KOPT-K1 (cell line): ENCODE measurements at regions not wholly inside any gene's neighbourhood (a gene's known extent, or its start where the extent isn't known, plus 50 kb on each side); places are given as distances from the start of the nearest gene placed in this dataset.
"Not testable (repeated sequence)": the region's sequence is repeated elsewhere in the genome, so short reads cannot be mapped to it uniquely, and the experiment has no call there.

Source experiments
- H3K27ac ChIP-seq: fragments of 200-600 bp; sonication (generic); 2 replicates; pipeline ENCODE4 v1.5.1; 2016; ENCODE audit warnings: antibody characterized with exemption, mild to moderate bottlenecking, low read depth, low read length; ENCODE audit not compliant: poor library complexity, severe bottlenecking
- H3K36me3 ChIP-seq: fragments of 200-600 bp; sonication (generic); 2 replicates; pipeline ENCODE4 v1.5.1; 2017; ENCODE audit warnings: antibody characterized with exemption, mild to moderate bottlenecking, low read length, moderate library complexity; ENCODE audit not compliant: insufficient read depth
- H3K9me3 ChIP-seq: fragments of 200-600 bp; sonication (generic); 2 replicates; pipeline ENCODE4 v1.5.1; 2017; ENCODE audit warnings: antibody characterized with exemption, low read length, mild to moderate bottlenecking; ENCODE audit not compliant: insufficient read depth, poor library complexity, severe bottlenecking

GRCh38 chr14:86936556-86936955, 1056.4 kb downstream of the GALC start:
- no peaks in the 10 kb centered on the region for H3K9me3 ChIP-seq
- no peak overlapping the region for H3K27ac ChIP-seq
- no peaks in the 10 kb centered on the region for H3K36me3 ChIP-seq

GRCh38 chr14:86935241-86935885, 1057.6 kb downstream of the GALC start:
- Histone ChIP-seq H3K9me3 (no peaks in the 10 kb centered on the region), H3K36me3 (no peaks in the 10 kb centered on the region), H3K27ac (no peak overlapping the region)

GRCh38 chr14:86933958-86934595, 1058.9 kb downstream of the GALC start:
- Histone ChIP-seq H3K27ac (no peak overlapping the region), H3K9me3 (no peaks in the 10 kb centered on the region), H3K36me3 (no peaks in the 10 kb centered on the region)

- H3K27ac ChIP-seq, result no peak overlapping the region
- no peaks in the 10 kb centered on the region for H3K9me3 ChIP-seq
- H3K36me3 ChIP-seq, result no peaks in the 10 kb centered on the region
These were observed 1059.5 kb downstream of the GALC start for GRCh38 chr14:86933460-86933859.

GRCh38 chr14:86915406-86915805, 1077.6 kb downstream of the GALC start:
- Histone ChIP-seq H3K27ac (no peak overlapping the region), H3K36me3 (no peaks in the 10 kb centered on the region), H3K9me3 (no peaks in the 10 kb centered on the region)

- no peaks in the 10 kb centered on the region for H3K9me3 ChIP-seq
- no peak overlapping the region for H3K27ac ChIP-seq
- no peaks in the 10 kb centered on the region for H3K36me3 ChIP-seq
These were observed 1080.3 kb downstream of the GALC start for GRCh38 chr14:86912709-86913108.

GRCh38 chr14:86911486-86911885, 1081.5 kb downstream of the GALC start:
- H3K36me3 ChIP-seq, result no peaks in the 10 kb centered on the region
- no peaks in the 10 kb centered on the region for H3K9me3 ChIP-seq
- H3K27ac ChIP-seq, result no peak overlapping the region

- not testable (repeated sequence) for H3K36me3 ChIP-seq, H3K27ac ChIP-seq, H3K9me3 ChIP-seq
These were observed 1087.5 kb downstream of the GALC start for GRCh38 chr14:86905386-86905926.

GRCh38 chr14:86902176-86902950, 1090.6 kb downstream of the GALC start:
- Histone ChIP-seq H3K9me3 (no peaks in the 10 kb centered on the region), H3K36me3 (no peaks in the 10 kb centered on the region), H3K27ac (no peak overlapping the region)

- H3K27ac ChIP-seq, result no peak overlapping the region
- H3K9me3 ChIP-seq, result no peaks in the 10 kb centered on the region
- no peaks in the 10 kb centered on the region for H3K36me3 ChIP-seq
These were observed 1095.1 kb downstream of the GALC start for GRCh38 chr14:86897704-86898513.

- H3K36me3 ChIP-seq, result no peaks in the 10 kb centered on the region
These were observed 1095.8 kb downstream of the GALC start for GRCh38 chr14:86897224-86897623.

GRCh38 chr14:86896701-86897100, 1096.3 kb downstream of the GALC start:
- Histone ChIP-seq H3K27ac (no peak overlapping the region), H3K36me3 (no peaks in the 10 kb centered on the region), H3K9me3 (no peaks in the 10 kb centered on the region)

More at GRCh38 chr14:86897224-86897623, 1095.8 kb downstream of the GALC start:
- Histone ChIP-seq H3K9me3 (no peaks in the 10 kb centered on the region), H3K27ac (no peak overlapping the region)

- Histone ChIP-seq H3K36me3 (no peaks in the 10 kb centered on the region), H3K9me3 (no peaks in the 10 kb centered on the region), H3K27ac (no peak overlapping the region)
These were observed 1100.6 kb downstream of the GALC start for GRCh38 chr14:86892152-86892956.

- Histone ChIP-seq H3K9me3 (no peaks in the 10 kb centered on the region), H3K36me3 (no peaks in the 10 kb centered on the region), H3K27ac (no peak overlapping the region)
These were observed 1107.7 kb downstream of the GALC start for GRCh38 chr14:86885280-86885679.
